ENCODE measurements at regions not wholly inside any gene's neighbourhood (a gene's known extent, or its start where the extent isn't known, plus 50 kb on each side); places are given as distances from the start of the nearest gene placed in this dataset.

DNA sequence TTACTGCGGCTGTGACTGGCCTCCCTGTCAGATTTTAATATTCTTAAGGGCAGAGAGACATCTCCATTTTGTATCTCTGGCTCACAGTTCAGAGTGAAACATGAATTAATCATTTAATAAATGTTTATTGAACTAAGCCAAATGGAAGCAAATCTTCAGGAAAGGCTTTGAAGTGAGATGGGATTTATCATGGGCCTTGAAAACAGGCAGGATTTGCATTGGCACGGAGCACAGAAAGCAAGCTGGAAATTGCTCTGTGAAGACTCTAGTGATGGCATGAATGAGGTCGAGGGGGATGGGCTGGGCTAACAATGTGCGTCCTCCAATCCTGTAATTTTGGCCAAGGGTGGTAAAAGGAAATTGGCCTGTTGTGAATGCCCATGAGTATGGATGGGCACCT, 369.8 kb upstream of the SOX11 start:
- H3K9me3 Mint-ChIP-seq: peaks cover 7% of the 10 kb centered on the region
- H3K27ac Mint-ChIP-seq: no peak overlapping the region
- H3K4me1 Mint-ChIP-seq (ENCODE audit: low read depth): no peaks in the 10 kb centered on the region
- DNase-seq (ENCODE audit: low spot score): no peak
- no peak overlapping the region for H3K4me3 Mint-ChIP-seq (ENCODE audit: low read depth)
- no peaks in the 10 kb centered on the region for H3K36me3 Mint-ChIP-seq (ENCODE audit: low read depth)
- intact Hi-C loops (cut with micrococcal nuclease): no loop called here
- no peaks in the 10 kb centered on the region for H3K27me3 Mint-ChIP-seq (ENCODE audit: low read depth)

DNA sequence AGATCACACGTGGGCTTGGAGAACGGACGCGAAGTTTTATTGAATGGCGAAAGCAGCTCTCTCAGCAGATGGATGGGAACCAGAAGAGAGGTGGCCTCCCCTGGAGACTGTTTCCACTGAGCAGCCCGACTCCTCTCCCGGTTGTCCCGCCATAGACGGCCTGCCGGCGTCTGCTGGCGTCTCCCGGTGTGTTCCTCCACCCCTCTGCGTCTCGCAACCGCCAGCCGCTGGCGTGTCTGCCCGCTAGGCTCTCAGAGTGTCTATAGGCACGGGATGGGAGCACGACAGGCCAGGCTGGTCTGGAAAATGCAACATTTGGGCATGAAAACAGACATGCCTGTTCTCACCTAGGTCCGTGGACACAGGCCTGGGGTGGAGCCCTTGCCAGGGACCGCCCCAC, 366.7 kb upstream of the SOX11 start:
- intact Hi-C loops (cut with micrococcal nuclease): no loop called here
- Mint-ChIP-seq H3K27ac (no peak overlapping the region), H3K27me3 (ENCODE audit: low read depth) (no peaks in the 10 kb centered on the region), H3K4me1 (ENCODE audit: low read depth) (no peaks in the 10 kb centered on the region), H3K36me3 (ENCODE audit: low read depth) (no peaks in the 10 kb centered on the region), H3K4me3 (ENCODE audit: low read depth) (no peak overlapping the region), H3K9me3 (peaks cover 3% of the 10 kb centered on the region)
- no peak for DNase-seq (ENCODE audit: low spot score)

DNA sequence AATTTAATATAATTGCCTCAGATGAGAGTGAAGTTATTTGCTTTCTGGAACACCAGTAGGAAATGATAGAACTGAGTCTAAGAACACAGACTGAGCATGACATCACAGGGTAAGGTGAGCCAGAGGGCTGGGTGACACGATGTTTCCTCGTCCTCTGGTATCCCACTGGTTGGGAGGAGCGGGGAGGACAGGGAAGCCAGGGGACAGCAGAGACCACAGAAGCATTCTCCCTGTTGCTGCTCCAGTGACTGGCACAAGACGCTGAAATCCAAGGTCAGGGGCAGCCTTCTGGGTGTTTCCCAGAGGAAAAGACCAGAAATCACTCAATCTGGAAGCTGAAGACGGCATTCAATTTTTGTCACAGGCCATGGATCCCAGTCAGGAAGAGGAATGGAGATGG, 363.4 kb upstream of the SOX11 start:
- DNase-seq (ENCODE audit: low spot score): no peak
- intact Hi-C loops (cut with micrococcal nuclease): no loop called here

DNA sequence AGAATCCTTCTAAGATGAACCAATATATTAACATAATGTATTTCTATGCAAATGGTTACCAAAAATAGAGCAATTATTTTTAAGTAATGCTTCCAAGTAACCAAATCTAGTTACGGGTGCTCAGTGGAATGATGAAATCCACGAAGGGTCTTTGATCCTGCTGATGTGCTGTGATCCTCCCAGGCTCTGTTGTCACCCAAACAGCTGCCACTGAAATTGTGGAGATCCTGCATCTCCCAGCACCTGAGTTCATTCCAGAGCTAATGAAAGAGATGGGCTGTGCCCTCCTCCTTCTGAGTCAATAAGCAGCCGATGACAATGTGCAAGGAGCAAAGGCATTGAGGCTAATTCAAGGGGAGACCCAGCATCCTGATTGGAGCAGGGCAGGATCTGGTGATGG, 362.4 kb upstream of the SOX11 start:
- Mint-ChIP-seq H3K4me1 (ENCODE audit: low read depth) (no peaks in the 10 kb centered on the region), H3K27me3 (ENCODE audit: low read depth) (no peaks in the 10 kb centered on the region), H3K36me3 (ENCODE audit: low read depth) (no peaks in the 10 kb centered on the region), H3K9me3 (peaks cover 3% of the 10 kb centered on the region), H3K4me3 (ENCODE audit: low read depth) (no peak overlapping the region), H3K27ac (no peak overlapping the region)
- intact Hi-C loops (cut with micrococcal nuclease): no loop called here
- DNase-seq (ENCODE audit: low spot score): no peak

More for the DNA sequence above, 363.4 kb upstream of the SOX11 start:
- Mint-ChIP-seq H3K4me3 (ENCODE audit: low read depth) (no peak overlapping the region), H3K27ac (no peak overlapping the region), H3K4me1 (ENCODE audit: low read depth) (no peaks in the 10 kb centered on the region), H3K36me3 (ENCODE audit: low read depth) (no peaks in the 10 kb centered on the region), H3K9me3 (peaks cover 3% of the 10 kb centered on the region), H3K27me3 (ENCODE audit: low read depth) (no peaks in the 10 kb centered on the region)

DNA sequence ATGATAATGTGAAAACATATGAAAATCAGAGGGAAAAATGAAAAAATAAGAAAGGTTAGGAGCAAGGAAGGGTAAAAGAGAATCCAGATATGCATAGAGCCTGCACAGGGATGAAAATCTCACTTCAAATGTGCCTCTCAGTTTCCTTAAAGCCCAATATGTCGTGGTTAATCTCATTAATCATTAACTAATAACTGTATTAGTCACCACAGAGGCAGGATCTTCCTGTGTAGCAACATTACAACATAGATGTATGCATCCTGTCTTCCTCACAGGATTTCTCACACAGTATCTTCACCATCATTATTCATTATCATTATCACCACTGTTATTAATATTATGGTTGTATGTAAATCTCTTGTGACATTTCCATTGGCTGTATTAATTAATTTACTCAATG, 361.2 kb upstream of the SOX11 start:
- Mint-ChIP-seq H3K9me3 (no peaks in the 10 kb centered on the region), H3K4me1 (ENCODE audit: low read depth) (no peaks in the 10 kb centered on the region), H3K27me3 (ENCODE audit: low read depth) (no peaks in the 10 kb centered on the region), H3K27ac (no peak overlapping the region), H3K4me3 (ENCODE audit: low read depth) (no peak overlapping the region), H3K36me3 (ENCODE audit: low read depth) (no peaks in the 10 kb centered on the region)
- DNase-seq (ENCODE audit: low spot score): no peak
- intact Hi-C loops (cut with micrococcal nuclease): no loop called here

DNA sequence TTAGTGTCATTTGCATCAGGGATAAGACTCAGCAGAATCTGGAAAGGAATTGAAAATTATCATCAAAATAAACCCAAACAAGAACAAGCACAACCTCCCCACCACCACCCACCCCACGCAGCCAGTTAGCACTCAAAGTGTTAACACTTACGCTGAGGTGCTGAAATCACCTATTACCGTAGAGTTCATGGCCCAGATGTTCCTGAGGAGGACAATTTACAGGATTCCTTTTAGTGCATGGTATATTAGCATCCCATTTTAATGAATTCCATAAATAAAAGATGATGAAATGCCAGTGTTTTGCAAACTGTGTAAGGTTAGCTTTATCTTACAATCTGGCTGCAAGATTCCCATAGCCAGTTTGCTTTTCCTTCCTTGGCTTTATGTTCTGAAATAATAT, 359.3 kb upstream of the SOX11 start:
- Mint-ChIP-seq H3K27me3 (ENCODE audit: low read depth) (no peaks in the 10 kb centered on the region), H3K4me1 (ENCODE audit: low read depth) (no peaks in the 10 kb centered on the region), H3K4me3 (ENCODE audit: low read depth) (no peak overlapping the region), H3K36me3 (ENCODE audit: low read depth) (no peaks in the 10 kb centered on the region), H3K27ac (no peak overlapping the region), H3K9me3 (no peaks in the 10 kb centered on the region)
- intact Hi-C loops (cut with micrococcal nuclease): no loop called here
- no peak for DNase-seq (ENCODE audit: low spot score)

DNA sequence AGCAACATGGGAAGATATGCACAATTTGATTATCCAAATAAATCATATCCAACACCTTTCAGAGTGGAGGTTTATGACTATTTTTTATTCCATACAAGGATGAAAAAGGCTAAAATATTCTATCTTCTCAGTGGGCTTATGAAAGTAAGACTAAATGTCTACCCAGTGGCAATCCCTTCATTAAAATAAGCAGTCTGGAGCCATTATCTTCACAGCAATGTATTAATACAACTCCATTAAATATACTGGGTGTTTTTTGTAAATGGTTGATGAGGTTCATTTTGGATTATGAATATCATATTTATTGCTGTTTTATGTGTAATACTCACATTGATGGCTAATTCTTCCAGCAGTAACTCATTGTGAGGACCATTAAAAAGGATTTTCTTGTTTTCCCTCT, 352.7 kb upstream of the SOX11 start:
- H3K4me1 Mint-ChIP-seq (ENCODE audit: low read depth): no peaks in the 10 kb centered on the region
- intact Hi-C loops (cut with micrococcal nuclease): no loop called here
- H3K9me3 Mint-ChIP-seq: peaks cover 8% of the 10 kb centered on the region
- DNase-seq (ENCODE audit: low spot score): no peak
- no peak overlapping the region for H3K4me3 Mint-ChIP-seq (ENCODE audit: low read depth)
- H3K27ac Mint-ChIP-seq: no peak overlapping the region
- no peaks in the 10 kb centered on the region for H3K36me3 Mint-ChIP-seq (ENCODE audit: low read depth)
- H3K27me3 Mint-ChIP-seq (ENCODE audit: low read depth): no peaks in the 10 kb centered on the region

DNA sequence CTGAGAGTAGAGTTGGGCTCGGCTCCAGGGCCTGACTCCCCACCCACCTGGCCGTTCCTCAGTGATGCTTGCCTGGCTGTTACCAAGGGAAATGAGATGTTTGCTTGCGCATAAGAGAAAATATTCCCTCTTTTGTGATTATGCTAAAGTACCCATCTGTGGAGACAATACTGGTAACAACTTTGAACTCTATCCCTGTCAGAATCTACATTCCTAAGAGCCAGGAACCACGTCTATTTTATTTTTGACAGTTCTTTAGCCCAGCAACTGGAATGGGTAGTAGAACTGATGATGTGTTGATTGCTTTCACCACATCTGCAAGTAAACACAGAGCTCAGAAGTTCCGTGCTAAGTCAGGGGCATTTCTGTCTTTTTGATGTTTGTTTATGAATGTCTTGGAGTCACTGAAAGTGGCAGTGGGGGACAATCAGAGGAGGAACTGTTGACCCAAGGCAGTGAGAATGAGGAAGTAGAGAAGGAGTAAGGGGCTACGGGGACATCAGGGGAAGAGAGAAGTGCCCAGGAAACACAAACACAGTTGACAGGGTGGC, 348.3 kb upstream of the SOX11 start:
- intact Hi-C loops (cut with micrococcal nuclease): no loop called here
- Mint-ChIP-seq H3K9me3 (peaks cover 8% of the 10 kb centered on the region), H3K27ac (no peak overlapping the region), H3K4me1 (ENCODE audit: low read depth) (no peaks in the 10 kb centered on the region), H3K4me3 (ENCODE audit: low read depth) (no peak overlapping the region), H3K36me3 (ENCODE audit: low read depth) (no peaks in the 10 kb centered on the region), H3K27me3 (ENCODE audit: low read depth) (no peaks in the 10 kb centered on the region)
- DNase-seq (ENCODE audit: low spot score): no peak

DNA sequence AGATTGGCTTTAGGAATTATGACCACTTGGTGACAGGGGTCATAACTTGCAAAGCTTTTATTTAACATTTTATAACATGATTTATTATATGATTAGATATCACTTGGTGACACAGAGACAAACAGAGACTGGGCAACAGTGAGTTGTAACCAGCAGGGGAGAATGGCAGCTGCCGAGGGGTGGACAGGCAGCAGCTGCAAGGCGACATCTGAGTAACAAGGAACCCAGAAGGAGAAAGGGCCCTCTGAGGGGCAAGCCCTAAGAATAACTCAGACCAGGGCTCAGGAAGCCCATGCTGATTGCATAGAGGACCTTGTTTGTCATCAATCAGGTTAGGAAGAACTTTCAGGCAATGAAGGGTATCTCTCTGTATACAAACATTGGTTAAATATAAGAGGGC, 339.9 kb upstream of the SOX11 start:
- no peak overlapping the region for H3K4me3 Mint-ChIP-seq (ENCODE audit: low read depth)
- no peaks in the 10 kb centered on the region for H3K36me3 Mint-ChIP-seq (ENCODE audit: low read depth)
- no peaks in the 10 kb centered on the region for H3K4me1 Mint-ChIP-seq (ENCODE audit: low read depth)
- no peak for DNase-seq (ENCODE audit: low spot score)
- peaks cover 3% of the 10 kb centered on the region for H3K9me3 Mint-ChIP-seq
- no peaks in the 10 kb centered on the region for H3K27me3 Mint-ChIP-seq (ENCODE audit: low read depth)
- intact Hi-C loops (cut with micrococcal nuclease): no loop called here
- no peak overlapping the region for H3K27ac Mint-ChIP-seq

DNA sequence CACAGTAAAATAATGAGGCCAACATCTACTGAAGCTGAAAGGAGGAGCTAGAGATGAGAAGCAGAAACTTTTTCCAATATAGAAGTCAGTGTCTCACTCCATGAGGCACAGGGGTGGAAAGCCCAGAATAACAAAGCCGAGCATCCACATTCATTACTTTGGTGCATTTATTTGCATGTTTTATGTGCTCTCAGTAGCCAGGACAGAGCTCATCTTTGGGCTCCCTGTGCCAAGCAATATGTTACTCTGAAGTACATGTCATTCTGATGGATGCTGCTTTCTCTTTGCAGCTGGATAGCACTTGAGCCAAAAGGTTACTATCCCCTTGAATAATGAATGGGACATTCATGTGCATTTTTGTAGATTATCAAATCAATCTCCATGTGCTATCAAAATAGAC, 338.6 kb upstream of the SOX11 start:
- Mint-ChIP-seq H3K4me1 (ENCODE audit: low read depth) (no peaks in the 10 kb centered on the region), H3K9me3 (peaks cover 3% of the 10 kb centered on the region), H3K36me3 (ENCODE audit: low read depth) (no peaks in the 10 kb centered on the region), H3K27me3 (ENCODE audit: low read depth) (no peaks in the 10 kb centered on the region), H3K27ac (no peak overlapping the region), H3K4me3 (ENCODE audit: low read depth) (no peak overlapping the region)
- intact Hi-C loops (cut with micrococcal nuclease): no loop called here
- no peak for DNase-seq (ENCODE audit: low spot score)

DNA sequence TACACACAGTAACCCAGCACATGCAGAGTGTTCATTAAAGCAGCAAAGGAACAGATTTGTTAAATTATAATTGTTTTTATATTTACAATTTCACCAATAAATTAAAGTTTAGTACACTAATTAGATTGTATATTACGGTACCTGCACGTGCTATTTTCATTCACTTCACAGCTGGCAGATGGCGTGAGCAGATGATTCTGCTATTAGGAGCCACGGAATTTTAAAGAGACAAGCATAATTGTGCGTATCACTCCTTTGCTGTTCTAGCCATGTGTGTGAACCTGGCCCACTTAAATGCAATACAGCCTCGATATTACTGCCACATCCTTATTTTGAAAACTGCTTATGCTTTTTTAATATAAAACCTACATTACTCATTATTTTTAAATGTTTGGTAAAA, 332.8 kb upstream of the SOX11 start:
- Mint-ChIP-seq H3K36me3 (ENCODE audit: low read depth) (no peaks in the 10 kb centered on the region), H3K27me3 (ENCODE audit: low read depth) (no peaks in the 10 kb centered on the region), H3K4me1 (ENCODE audit: low read depth) (no peaks in the 10 kb centered on the region), H3K4me3 (ENCODE audit: low read depth) (no peak overlapping the region), H3K9me3 (no peaks in the 10 kb centered on the region), H3K27ac (no peak overlapping the region)
- intact Hi-C loops (cut with micrococcal nuclease): no loop called here
- DNase-seq (ENCODE audit: low spot score): no peak

DNA sequence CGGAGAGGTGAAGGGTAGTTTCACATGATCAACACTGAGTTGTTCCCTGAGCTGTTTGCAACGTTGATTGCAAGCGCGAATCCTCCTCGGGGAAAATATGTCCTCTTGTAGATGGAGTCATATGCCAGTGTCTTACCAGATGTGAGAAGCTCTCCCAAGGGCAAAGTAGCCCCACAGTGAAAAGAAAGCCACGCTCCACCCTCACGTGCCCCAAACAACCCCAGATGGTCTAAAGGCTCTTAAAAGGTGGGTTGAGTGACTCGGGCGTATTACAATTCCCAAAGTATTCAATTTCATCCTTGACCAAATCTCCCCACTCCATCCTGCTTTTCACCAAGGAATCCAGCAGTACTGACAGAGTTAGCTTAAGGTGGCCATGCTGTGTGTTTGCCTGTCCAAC, 332.1 kb upstream of the SOX11 start:
- H3K9me3 Mint-ChIP-seq: no peaks in the 10 kb centered on the region

DNA sequence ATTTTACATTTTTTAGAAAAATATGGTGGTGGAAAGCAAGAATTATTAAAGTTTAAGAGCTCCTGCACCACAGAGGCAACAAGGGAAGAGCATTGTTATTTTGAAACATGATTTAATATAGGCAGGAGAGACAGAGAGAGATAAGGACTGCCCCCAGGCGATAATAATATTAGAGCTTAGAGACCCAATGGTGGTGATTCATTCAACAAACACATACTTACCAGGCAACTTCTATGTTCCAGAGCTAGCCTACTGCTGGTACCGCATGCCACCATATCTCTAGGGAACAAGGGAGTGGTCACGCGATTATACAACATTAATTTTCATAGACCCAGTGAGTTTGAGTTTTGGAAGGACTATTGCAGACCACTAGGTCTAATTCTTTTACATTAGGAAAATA, 327.8 kb upstream of the SOX11 start:
- Mint-ChIP-seq H3K36me3 (ENCODE audit: low read depth) (no peaks in the 10 kb centered on the region), H3K9me3 (no peaks in the 10 kb centered on the region), H3K4me1 (ENCODE audit: low read depth) (no peaks in the 10 kb centered on the region), H3K27ac (no peak overlapping the region), H3K27me3 (ENCODE audit: low read depth) (no peaks in the 10 kb centered on the region), H3K4me3 (ENCODE audit: low read depth) (no peak overlapping the region)
- no peak for DNase-seq (ENCODE audit: low spot score)
- intact Hi-C loops (cut with micrococcal nuclease): loop anchor here (10.0 kb wide), 1 partner anchor 1410 kb away; no protein-coding TSS in a partner anchor

More for the DNA sequence above, 332.1 kb upstream of the SOX11 start:
- no peak overlapping the region for H3K4me3 Mint-ChIP-seq (ENCODE audit: low read depth)
- no peaks in the 10 kb centered on the region for H3K36me3 Mint-ChIP-seq (ENCODE audit: low read depth)
- H3K4me1 Mint-ChIP-seq (ENCODE audit: low read depth): no peaks in the 10 kb centered on the region
- intact Hi-C loops (cut with micrococcal nuclease): loop anchor here (10.0 kb wide), 1 partner anchor 1405 kb away; no protein-coding TSS in a partner anchor
- DNase-seq (ENCODE audit: low spot score): no peak
- H3K27ac Mint-ChIP-seq: no peak overlapping the region
- no peaks in the 10 kb centered on the region for H3K27me3 Mint-ChIP-seq (ENCODE audit: low read depth)

DNA sequence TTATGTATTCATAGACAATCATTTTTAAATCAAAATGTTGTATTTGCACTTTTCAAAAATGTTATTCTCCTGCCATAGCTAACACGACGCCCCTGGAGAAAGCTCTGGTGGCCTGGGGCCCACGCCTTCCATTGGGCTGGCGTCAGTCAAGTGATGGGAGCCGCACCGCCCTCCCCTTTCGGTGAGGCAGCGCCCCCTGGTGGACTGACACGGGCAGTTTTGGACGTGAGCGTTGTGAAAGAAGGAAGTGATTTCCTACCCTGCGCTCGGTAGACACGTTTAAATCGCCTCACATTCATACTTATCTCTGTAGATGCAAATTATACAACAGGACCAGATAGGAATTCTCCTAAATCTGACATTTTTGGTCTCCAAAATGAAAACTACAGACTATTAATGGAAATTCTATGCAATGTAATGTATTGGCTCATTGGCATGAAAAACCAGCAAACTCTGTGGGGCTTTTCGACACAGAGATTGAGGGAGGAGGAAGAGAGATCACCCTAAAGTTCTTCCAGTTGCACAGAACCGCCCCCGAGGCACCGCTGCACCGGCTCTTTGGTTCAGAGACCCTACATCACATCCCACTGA, 326.2 kb upstream of the SOX11 start:
- H3K4me3 Mint-ChIP-seq (ENCODE audit: low read depth): no peak overlapping the region
- intact Hi-C loops (cut with micrococcal nuclease): loop anchor here (10.0 kb wide), 1 partner anchor 1411 kb away; no protein-coding TSS in a partner anchor
- no peaks in the 10 kb centered on the region for H3K27me3 Mint-ChIP-seq (ENCODE audit: low read depth)
- H3K27ac Mint-ChIP-seq: no peak overlapping the region
- peak; percentile 27 for DNase-seq (ENCODE audit: low spot score)
- no peaks in the 10 kb centered on the region for H3K9me3 Mint-ChIP-seq
- H3K36me3 Mint-ChIP-seq (ENCODE audit: low read depth): no peaks in the 10 kb centered on the region
- H3K4me1 Mint-ChIP-seq (ENCODE audit: low read depth): no peaks in the 10 kb centered on the region

Measured in activated T-helper 2 cell treated with anti-CD3 and anti-CD28 coated beads, Interferon-gamma antibody, Interleukin-2, Interleukin-4, amounts not matched to agents 10 μg/mL and 5 μg/mL and 100 μg/mL, durations not matched to agents 14 hours and 24 hours and 36 hours (primary cell).